HPDE6-E6E7 (cell line): ENCODE measurements at regions not wholly inside any gene's neighbourhood (a gene's known extent, or its start where the extent isn't known, plus 50 kb on each side); places are given as distances from the start of the nearest gene placed in this dataset.
"Not testable (repeated sequence)": the region's sequence is repeated elsewhere in the genome, so short reads cannot be mapped to it uniquely, and the experiment has no call there.

Source experiments
- DNase-seq: peaks from one replicate; pipeline ENCODE4 v3.0.0; 2011; ENCODE audit warnings: missing footprints; ENCODE audit errors: extremely low spot score

- no peak for DNase-seq
These were observed 213.4 kb downstream of the PHETA1 start for GRCh38 chr12:111155521-111155920.

- DNase-seq: no peak
These were observed 213.9 kb downstream of the PHETA1 start for GRCh38 chr12:111155020-111155419.

GRCh38 chr12:111154147-111154834 lies 214.6 kb downstream of the PHETA1 start:
- no peak for DNase-seq

- DNase-seq: no peak
These were observed 216.3 kb downstream of the PHETA1 start for GRCh38 chr12:111152561-111152960.

- DNase-seq: no peak
These were observed 217.7 kb downstream of the PHETA1 start for GRCh38 chr12:111150921-111151840.

GRCh38 chr12:111150360-111150759 lies 218.5 kb downstream of the PHETA1 start:
- no peak for DNase-seq

- no peak for DNase-seq
These were observed 219.6 kb downstream of the PHETA1 start for GRCh38 chr12:111149299-111149698.

GRCh38 chr12:111148005-111148404 lies 220.9 kb downstream of the PHETA1 start:
- no peak for DNase-seq

- no peak for DNase-seq
These were observed 222.9 kb upstream of the MYL2 start for GRCh38 chr12:111143271-111143670.

GRCh38 chr12:111141205-111141604 lies 220.8 kb upstream of the MYL2 start:
- no peak for DNase-seq

- DNase-seq: no peak
These were observed 217.6 kb upstream of the MYL2 start for GRCh38 chr12:111138016-111138415.

GRCh38 chr12:111135293-111135832 lies 215.0 kb upstream of the MYL2 start:
- no peak for DNase-seq

- no peak for DNase-seq
These were observed 210.0 kb upstream of the MYL2 start for GRCh38 chr12:111130336-111130735.

GRCh38 chr12:111129149-111129767 lies 208.9 kb upstream of the MYL2 start:
- no peak for DNase-seq

- DNase-seq: no peak
These were observed 206.0 kb upstream of the MYL2 start for GRCh38 chr12:111126331-111126730.

- DNase-seq: no peak
These were observed 203.8 kb upstream of the MYL2 start for GRCh38 chr12:111124183-111124582.

- DNase-seq: no peak
These were observed 203.0 kb upstream of the MYL2 start for GRCh38 chr12:111123390-111123789.

GRCh38 chr12:111122458-111122878 lies 202.1 kb upstream of the MYL2 start:
- DNase-seq: no peak

- no peak for DNase-seq
These were observed 201.5 kb upstream of the MYL2 start for GRCh38 chr12:111121840-111122239.

GRCh38 chr12:111120578-111120977 lies 200.2 kb upstream of the MYL2 start:
- DNase-seq: no peak

GRCh38 chr12:111117017-111117416 lies 196.6 kb upstream of the MYL2 start:
- no peak for DNase-seq

- not testable (repeated sequence) for DNase-seq
These were observed 192.9 kb upstream of the MYL2 start for GRCh38 chr12:111113313-111113712.
